GM03348 (cell line): ENCODE measurements at regions not wholly inside any gene's neighbourhood (a gene's known extent, or its start where the extent isn't known, plus 50 kb on each side); places are given as distances from the start of the nearest gene placed in this dataset.
A peak's percentile ranks its signal among the peaks of the same experiment; 100 is the strongest.

Source experiments
- DNase-seq: peaks from one replicate; pipeline ENCODE4 v3.0.0; 2012; ENCODE audit warnings: low spot score

DNA sequence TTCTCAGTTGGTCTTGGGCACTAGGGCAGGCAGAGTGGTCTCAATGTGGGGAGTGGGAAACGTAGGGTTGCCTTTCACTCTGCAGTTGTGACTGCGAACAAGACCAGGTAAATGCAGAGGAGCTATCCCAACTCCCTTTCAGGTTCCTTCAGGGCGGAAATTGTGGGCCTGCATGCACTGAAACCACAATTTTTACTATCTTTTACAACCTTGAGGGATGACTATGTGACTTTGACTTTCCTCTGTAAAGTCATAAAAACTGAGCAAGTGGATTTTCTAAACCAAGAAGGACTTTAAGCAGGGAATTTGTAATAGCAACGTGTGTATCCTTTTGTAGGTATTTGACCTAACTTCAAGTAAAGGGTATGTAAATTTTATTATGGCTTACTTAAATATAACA is 171.4 kb upstream of the CADPS start:
- DNase-seq, result no peak

GRCh38 chr3:63047068-63047467 is 171.9 kb upstream of the CADPS start:
- DNase-seq, result no peak

DNA sequence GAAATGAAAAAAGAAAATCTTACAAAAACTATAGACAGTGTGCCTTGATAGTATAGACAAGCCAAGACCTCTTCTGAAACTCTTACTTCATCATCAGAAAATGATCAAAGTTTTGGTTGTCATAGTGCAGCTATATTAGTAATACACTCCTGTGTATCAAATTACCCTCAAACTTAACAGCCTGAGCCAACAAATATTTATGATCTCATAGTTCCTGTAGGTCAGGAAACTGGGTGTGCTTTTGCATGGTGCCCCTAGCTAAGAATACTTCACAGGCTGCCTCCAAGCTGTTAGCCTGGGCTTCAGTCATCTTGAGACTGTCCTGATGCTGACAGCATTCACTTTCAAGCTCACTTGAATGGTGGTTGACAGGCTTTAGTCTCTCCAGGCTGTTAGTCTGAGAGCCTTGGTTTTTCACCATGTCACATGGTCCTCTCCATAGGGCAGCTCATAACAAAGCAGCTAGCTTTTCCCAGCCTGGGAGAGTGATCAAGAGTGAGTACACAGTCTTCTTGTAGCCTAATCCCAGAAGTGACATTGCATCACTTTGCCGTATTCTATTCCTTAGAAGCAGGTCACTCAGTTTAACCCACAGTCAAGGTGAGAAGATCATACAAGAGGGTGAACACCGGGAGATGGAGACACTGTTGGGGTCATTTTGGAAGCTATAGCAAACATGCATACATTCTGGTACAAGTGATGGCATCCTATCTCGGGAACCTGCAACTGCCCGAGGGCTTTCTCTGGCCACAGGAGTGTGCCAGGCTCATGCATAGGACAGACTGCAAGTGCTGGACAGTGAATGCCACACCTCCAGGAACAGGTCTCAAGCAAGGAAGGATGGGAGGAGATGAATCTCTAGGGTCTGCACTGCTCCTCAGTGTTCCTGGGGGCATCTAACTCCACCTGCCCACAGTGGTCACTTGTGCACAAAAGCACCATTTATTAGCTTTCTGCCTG is 173.4 kb upstream of the CADPS start:
- DNase-seq, result no peak

GRCh38 chr3:63050548-63051177 is 175.4 kb upstream of the CADPS start:
- no peak for DNase-seq

- DNase-seq, result peak; percentile 3
Measured at GRCh38 chr3:63051920-63052319, 176.7 kb upstream of the CADPS start.

DNA sequence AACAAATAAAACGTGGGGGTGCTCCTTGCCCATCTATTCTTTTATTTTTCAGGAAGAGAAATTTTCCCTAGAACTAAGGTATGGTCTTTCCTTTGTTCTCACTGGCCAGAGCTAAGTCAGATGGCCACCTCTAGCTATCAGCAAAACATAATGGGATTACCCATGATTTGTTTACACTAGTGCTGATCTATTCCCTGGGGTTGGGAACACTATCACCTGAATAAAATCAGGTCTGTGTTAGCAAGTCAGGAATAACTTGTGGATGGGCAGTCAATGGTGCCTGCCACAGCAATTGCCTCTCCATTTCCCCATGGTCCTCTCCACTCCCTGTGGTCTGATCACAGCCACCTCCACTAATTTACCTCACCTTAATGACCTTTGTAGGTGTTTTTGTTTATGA is 181.7 kb upstream of the CADPS start:
- no peak for DNase-seq

DNA sequence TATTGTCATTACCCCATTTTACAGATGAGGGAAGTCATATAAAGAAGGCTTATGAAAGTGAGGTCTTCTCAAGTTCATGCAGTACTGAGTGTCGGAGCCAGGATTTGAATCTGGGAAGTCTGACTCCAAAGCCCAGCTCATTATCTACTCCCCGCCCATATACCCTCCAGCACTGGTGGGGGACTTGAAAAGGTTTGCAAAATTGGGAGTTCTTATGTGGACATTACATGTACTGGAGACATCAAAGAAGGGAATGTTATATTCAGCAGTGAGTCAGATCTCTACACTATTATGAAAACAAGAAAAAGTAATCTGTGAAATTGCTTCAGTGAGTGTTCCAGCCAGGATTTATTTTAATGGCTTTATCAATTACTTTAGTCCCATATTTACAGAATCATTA is 185.2 kb upstream of the CADPS start:
- DNase-seq, result no peak

DNA sequence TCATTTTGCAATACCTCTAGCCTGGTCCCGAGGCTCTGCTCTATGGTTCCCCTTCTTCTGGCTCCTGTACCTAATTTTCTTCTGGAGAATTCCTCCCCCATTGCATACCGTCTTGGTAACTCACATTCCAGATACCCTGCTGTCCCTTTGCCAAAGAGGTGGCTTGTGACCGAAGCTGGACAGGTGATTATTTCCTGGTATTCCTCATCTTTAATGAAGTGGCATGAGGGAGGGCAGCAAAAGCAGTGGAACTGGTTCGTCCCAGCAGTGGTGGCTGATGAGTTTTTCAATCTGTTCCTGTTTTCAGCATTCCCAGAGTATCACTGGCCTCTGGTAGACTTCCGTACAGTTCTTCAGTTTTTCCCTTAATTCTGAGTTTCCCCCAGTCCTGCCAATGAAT is 186.2 kb upstream of the CADPS start:
- DNase-seq, result no peak

GRCh38 chr3:63064209-63064755 is 189.1 kb upstream of the CADPS start:
- DNase-seq, result no peak

DNA sequence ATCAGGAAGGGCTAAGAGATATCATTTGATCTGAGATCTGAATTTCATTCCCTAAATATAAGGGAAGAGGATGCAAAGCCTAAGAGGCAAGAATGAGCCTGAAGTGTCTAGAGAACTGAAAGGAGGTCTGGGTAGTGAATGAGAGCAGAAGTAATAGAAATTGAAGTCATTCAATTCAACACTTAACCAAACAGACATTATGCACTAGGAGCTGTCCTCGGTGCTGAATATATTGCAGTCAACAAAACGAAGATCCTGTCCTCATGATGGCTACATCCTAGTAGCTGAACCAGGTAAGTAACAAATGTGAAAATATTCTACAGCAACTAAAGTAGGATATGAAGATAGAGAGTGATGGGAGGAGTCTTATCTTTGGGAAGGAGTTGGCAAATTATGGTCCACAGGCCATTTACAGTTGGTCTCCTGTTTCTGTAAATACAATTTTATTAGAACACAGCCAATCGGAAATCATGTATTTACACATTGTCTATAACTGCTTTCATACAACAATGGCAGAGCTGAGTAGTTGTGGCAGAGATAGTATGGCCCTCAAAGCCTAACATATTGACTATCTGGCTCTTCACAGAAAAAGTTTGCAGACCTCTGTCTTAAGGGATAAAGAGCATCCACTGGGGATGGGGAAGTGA is 192.9 kb upstream of the CADPS start:
- DNase-seq, result peak; percentile 16

DNA sequence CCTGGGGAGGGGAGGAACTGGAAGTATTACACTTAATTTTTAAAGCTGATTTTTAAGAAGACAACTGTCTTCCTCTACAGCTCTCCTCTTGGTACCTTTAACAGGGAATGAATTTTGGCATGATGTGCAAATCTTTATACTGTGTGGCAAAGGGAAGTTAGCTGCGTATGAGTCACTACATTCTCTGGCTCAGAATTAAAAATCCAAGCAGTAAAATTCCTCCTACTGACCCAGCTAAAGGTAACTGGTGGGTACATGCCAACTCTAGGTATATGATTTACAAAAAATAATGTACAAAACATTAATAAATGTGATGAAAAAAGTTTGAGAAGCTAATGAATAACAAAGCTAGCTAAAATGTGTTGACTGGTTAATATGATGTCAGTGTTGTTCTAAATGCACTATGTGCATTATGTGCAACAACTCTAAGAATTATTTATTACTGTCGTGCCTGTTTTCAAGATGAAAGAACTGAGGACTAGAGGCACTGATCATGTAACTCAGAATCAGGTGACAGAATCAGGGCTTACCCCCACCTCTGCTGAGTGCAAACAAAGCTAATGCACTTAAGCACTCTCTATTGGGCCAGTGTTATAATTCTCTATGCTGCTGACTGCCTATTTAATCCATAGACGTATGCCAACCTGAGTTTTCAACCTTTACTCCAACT is 194.7 kb upstream of the CADPS start:
- DNase-seq, result no peak

GRCh38 chr3:63070476-63070810 is 195.2 kb upstream of the CADPS start:
- no peak for DNase-seq

DNA sequence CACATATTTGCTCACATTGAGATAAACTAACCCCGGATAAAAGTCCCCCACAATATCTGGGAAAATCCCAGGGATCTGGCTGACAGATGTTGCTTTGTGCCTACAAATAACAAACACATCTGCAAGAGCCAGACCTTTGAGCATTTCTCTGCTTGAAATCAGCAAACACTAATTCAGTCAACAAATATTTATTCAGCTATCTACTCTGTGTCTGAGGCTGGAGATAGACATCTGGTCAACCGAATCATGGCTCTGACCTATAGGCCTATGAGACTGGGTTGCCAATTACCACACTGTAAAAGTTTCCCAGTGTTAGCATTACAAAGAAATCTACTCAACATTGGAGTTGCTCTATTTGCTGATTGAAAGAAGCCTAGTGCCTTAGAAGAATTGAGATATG is 201.1 kb upstream of the CADPS start:
- no peak for DNase-seq

- DNase-seq, result no peak
Measured at GRCh38 chr3:63086190-63086589, 191.9 kb upstream of the SYNPR start.

- no peak for DNase-seq
Measured at GRCh38 chr3:63089007-63089750, 188.9 kb upstream of the SYNPR start.

- no peak for DNase-seq
Measured at GRCh38 chr3:63089751-63090132, 188.4 kb upstream of the SYNPR start.

DNA sequence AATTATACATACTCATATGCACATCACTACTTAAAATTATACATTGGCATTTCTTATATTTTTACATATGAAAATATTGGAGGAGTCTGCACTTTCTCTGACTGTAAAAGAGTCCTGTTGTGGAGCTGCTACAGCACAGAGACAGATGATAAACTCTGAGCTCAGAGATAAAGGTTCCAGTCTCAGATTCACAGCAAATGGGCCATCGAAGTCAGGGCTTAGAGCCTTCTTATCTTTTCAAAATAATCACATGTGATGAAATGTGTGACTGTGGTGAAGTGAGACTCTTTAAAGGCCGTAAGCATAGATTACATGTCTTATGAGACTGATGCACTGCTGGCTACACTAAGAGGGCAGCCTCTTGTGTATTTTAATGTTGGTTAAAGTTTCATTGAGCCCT is 187.5 kb upstream of the SYNPR start:
- DNase-seq, result no peak

GRCh38 chr3:63092515-63092914 is 185.6 kb upstream of the SYNPR start:
- DNase-seq, result no peak

DNA sequence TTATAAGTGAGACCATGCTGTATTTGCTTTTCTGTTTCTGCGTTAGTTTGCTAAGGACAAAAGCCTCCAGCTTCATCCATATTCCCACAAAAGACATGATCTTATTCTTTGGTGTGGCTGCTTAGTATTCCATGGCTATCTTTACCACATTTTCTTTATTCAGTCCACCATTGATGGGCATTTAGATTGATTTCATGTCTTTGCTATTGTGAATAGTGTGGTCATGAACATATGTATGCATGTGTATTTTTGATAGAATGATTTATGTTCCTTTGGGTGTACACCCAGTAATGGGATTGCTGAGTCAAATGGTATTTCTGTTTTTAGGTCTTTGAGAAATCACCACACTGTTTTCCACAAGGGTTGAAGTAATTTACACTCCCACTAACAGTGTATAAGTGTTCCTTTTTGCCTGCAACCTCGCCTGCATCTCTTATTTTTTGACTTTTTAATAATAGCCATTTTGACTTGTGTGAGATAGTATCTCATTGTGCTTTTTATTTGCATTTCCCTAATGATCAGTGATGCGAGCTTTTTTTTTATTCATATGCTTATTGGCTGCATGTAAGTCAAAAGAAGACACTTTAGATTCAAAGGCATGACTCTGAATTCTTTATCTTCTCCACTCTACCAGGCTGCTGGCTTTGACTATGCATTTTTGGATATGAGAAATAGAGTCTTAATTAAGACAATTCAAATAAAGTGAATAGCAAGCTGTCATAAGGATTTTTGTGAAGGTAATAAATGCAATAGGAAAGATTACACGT is 183.3 kb upstream of the SYNPR start:
- no peak for DNase-seq

- DNase-seq, result no peak
Measured at GRCh38 chr3:63096248-63097058, 181.7 kb upstream of the SYNPR start.
